ENCODE measurements at regions not wholly inside any gene's neighbourhood (a gene's known extent, or its start where the extent isn't known, plus 50 kb on each side); places are given as distances from the start of the nearest gene placed in this dataset.

GRCh38 chr5:2206293-2207108, 323.8 kb upstream of the IRX4 start:
- DNase-seq (ENCODE audit: low read depth in 2 of 2): no peak

GRCh38 chr5:2205596-2206226, 323.0 kb upstream of the IRX4 start:
- DNase-seq (ENCODE audit: low read depth in 2 of 2): no peak

- DNase-seq (ENCODE audit: low read depth in 2 of 2): no peak
Measured at GRCh38 chr5:2205185-2205585, 322.5 kb upstream of the IRX4 start.

GRCh38 chr5:2204366-2205184, 321.9 kb upstream of the IRX4 start:
- no peak for DNase-seq (ENCODE audit: low read depth in 2 of 2)

- no peak for DNase-seq (ENCODE audit: low read depth in 2 of 2)
Measured at GRCh38 chr5:2203774-2204173, 321.0 kb upstream of the IRX4 start.

GRCh38 chr5:2201832-2202231, 319.1 kb upstream of the IRX4 start:
- DNase-seq (ENCODE audit: low read depth in 2 of 2): no peak

GRCh38 chr5:2201421-2201820, 318.7 kb upstream of the IRX4 start:
- no peak for DNase-seq (ENCODE audit: low read depth in 2 of 2)

- no peak for DNase-seq (ENCODE audit: low read depth in 2 of 2)
Measured at GRCh38 chr5:2201011-2201410, 318.3 kb upstream of the IRX4 start.

GRCh38 chr5:2200261-2200950, 317.7 kb upstream of the IRX4 start:
- DNase-seq (ENCODE audit: low read depth in 2 of 2): no peak

GRCh38 chr5:2199697-2200096, 317.0 kb upstream of the IRX4 start:
- no peak for DNase-seq (ENCODE audit: low read depth in 2 of 2)

- no peak for DNase-seq (ENCODE audit: low read depth in 2 of 2)
Measured at GRCh38 chr5:2196989-2197619, 314.4 kb upstream of the IRX4 start.

- DNase-seq (ENCODE audit: low read depth in 2 of 2): no peak
Measured at GRCh38 chr5:2196416-2196815, 313.7 kb upstream of the IRX4 start.

GRCh38 chr5:2194949-2195348, 312.2 kb upstream of the IRX4 start:
- DNase-seq (ENCODE audit: low read depth in 2 of 2): no peak

- DNase-seq (ENCODE audit: low read depth in 2 of 2): no peak
Measured at GRCh38 chr5:2194236-2194555, 311.5 kb upstream of the IRX4 start.

GRCh38 chr5:2193542-2194235, 311.0 kb upstream of the IRX4 start:
- DNase-seq (ENCODE audit: low read depth in 2 of 2): no peak

- no peak for DNase-seq (ENCODE audit: low read depth in 2 of 2)
Measured at GRCh38 chr5:2193142-2193541, 310.4 kb upstream of the IRX4 start.

- no peak for DNase-seq (ENCODE audit: low read depth in 2 of 2)
Measured at GRCh38 chr5:2192496-2192895, 309.8 kb upstream of the IRX4 start.

GRCh38 chr5:2191972-2192371, 309.2 kb upstream of the IRX4 start:
- DNase-seq (ENCODE audit: low read depth in 2 of 2): no peak

GRCh38 chr5:2190549-2190948, 307.8 kb upstream of the IRX4 start:
- DNase-seq (ENCODE audit: low read depth in 2 of 2): no peak

- DNase-seq (ENCODE audit: low read depth in 2 of 2): no peak
Measured at GRCh38 chr5:2188661-2189060, 305.9 kb upstream of the IRX4 start.

GRCh38 chr5:2188137-2188536, 305.4 kb upstream of the IRX4 start:
- no peak for DNase-seq (ENCODE audit: low read depth in 2 of 2)

Measured in stimulated activated CD4-positive, alpha-beta T cell treated with anti-CD3 and anti-CD28 coated beads, Interleukin-4, amount 100 ng/mL, for 48 hours (primary cell).